MG63 (cell line): ENCODE measurements at regions not wholly inside any gene's neighbourhood (a gene's known extent, or its start where the extent isn't known, plus 50 kb on each side); places are given as distances from the start of the nearest gene placed in this dataset.
"Not testable (repeated sequence)": the region's sequence is repeated elsewhere in the genome, so short reads cannot be mapped to it uniquely, and the experiment has no call there.

Experiments
- DNase-seq: peaks from one replicate; pipeline ENCODE4 v3.0.0-alpha.2; 2020
- H3K27me3 ChIP-seq: fragments of 250-450 bp; sonication (Bioruptor Pico); 2 replicates; pipeline ENCODE4 v1.5.1; 2020; ENCODE audit warnings: mild to moderate bottlenecking, moderate library complexity
- H3K36me3 ChIP-seq: fragments of 250-450 bp; sonication (Bioruptor Pico); 2 replicates; pipeline ENCODE4 v1.5.1; 2020; ENCODE audit warnings: mild to moderate bottlenecking, moderate library complexity
- H3K4me3 ChIP-seq: fragments of 250-450 bp; sonication (Bioruptor Pico); 2 replicates; pipeline ENCODE4 v1.5.1; 2020; ENCODE audit warnings: mild to moderate bottlenecking, moderate library complexity
- H3K9me3 ChIP-seq: fragments of 250-450 bp; sonication (Bioruptor Pico); 2 replicates; pipeline ENCODE4 v1.5.1; 2020; ENCODE audit warnings: mild to moderate bottlenecking, moderate library complexity

DNA sequence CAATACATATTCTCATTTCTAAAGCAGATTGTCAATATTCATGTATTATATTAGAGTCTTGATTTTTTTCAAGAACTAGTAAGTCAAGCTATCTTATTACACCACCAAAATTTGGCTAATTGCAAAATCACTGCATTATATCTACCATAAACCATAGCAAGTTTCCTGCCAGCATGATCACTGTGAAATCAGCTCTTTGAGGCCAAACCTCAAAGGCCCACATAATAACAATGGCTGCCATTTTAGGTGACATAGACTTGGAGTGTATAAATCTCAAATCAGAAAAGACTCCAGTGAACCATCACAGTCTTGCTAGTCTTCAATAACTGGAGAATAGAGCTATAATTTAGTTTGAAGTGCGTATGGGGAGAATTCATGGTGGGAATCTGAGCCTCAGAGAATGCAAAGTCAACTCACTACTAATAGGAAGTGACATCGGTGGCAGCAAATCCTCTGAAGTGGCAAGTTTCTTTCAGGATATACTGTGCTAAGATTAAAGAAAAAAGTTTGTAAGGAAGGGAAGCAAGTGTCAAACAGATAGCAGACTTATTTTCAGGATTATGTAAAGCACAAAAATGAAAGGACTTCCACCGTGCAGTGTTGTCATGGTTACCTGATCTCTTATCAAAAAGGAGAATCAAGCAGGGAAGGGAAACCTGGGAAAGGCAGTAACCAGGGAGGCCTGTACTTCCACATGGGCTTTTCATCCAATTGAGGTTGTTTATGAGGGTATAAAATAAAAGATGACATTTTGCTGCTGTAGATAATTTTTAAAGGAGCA lies 117.4 kb upstream of the FNDC3A start:
- DNase-seq = no peak

GRCh38 chr13:48859272-48860105 lies 116.2 kb upstream of the FNDC3A start:
- DNase-seq = no peak
- H3K4me3 ChIP-seq = no peak overlapping the region
- no peaks in the 10 kb centered on the region for H3K36me3 ChIP-seq
- H3K9me3 ChIP-seq = no peaks in the 10 kb centered on the region
- H3K27me3 ChIP-seq = no peaks in the 10 kb centered on the region

More for the DNA sequence above, 117.4 kb upstream of the FNDC3A start:
- Histone ChIP-seq H3K9me3 (no peaks in the 10 kb centered on the region), H3K27me3 (no peaks in the 10 kb centered on the region), H3K4me3 (no peak overlapping the region), H3K36me3 (no peaks in the 10 kb centered on the region)

DNA sequence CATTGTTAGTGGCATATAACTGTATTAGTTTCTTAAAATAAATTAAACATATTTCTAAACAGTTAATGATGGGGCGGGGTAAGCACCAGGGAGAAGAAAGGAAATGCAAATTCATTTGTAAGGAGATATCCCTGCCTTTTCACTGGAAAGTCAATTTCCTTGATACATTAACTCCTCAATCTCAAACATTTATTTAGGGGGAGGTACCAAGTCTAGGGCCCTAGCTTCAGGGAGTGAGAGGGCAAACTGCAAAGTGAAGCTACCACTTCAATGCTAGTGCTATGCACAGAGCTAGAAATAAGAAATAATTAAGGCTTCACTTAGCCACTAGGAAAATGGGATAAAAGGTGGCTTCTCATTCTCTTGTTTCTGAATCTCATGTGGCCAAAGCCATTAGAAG lies 115.3 kb upstream of the FNDC3A start:
- no peak for DNase-seq
- no peaks in the 10 kb centered on the region for H3K9me3 ChIP-seq

GRCh38 chr13:48862572-48862971 lies 113.1 kb upstream of the FNDC3A start:
- Histone ChIP-seq H3K27me3 (no peaks in the 10 kb centered on the region), H3K9me3 (no peaks in the 10 kb centered on the region), H3K36me3 (no peaks in the 10 kb centered on the region), H3K4me3 (no peak overlapping the region)
- DNase-seq = no peak

More for the DNA sequence above, 115.3 kb upstream of the FNDC3A start:
- Histone ChIP-seq H3K36me3 (no peaks in the 10 kb centered on the region), H3K27me3 (no peaks in the 10 kb centered on the region), H3K4me3 (no peak overlapping the region)

DNA sequence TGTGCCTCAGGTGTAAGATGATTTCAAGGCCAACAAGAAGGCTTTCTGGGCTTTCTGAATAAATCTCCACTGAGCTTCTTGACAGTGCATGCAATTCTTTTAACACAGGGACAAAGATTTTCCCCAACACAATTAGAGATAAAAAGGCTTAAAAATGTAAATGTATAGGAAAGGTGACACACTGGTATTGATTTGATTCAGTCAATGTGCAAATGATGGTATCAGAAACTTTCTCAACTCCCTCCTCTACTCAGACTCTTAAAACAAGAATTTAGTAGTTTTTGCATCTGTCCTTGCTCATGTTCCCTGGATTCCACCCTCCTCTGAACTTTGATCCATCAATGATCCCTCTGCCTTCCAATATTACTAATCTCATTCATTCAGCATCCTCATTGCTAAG lies 111.6 kb upstream of the FNDC3A start:
- no peaks in the 10 kb centered on the region for H3K9me3 ChIP-seq
- no peaks in the 10 kb centered on the region for H3K36me3 ChIP-seq
- H3K27me3 ChIP-seq = no peaks in the 10 kb centered on the region
- H3K4me3 ChIP-seq = no peak overlapping the region
- no peak for DNase-seq

- no peak for DNase-seq
- Histone ChIP-seq H3K4me3 (no peak overlapping the region), H3K9me3 (no peaks in the 10 kb centered on the region), H3K36me3 (no peaks in the 10 kb centered on the region), H3K27me3 (no peaks in the 10 kb centered on the region)
Measured at GRCh38 chr13:48866249-48866648, 109.5 kb upstream of the FNDC3A start.

DNA sequence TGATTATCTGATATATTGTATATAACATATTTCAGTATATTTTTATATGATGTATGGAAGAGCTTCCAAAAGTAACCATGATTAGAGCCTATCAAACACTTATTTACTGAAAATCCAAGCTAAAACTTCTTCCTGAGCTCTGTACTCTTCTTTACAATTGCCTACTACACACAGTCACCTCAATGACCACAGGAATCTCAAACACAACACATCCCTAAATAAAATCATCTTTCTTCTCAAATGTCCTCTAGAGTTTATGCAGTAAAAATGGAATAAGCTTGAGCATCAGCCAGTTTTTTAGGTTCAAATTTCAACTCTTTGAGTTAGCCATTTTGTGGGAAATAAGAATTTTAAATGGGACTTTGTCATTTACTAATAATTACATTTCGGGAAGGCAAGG lies 102.6 kb upstream of the FNDC3A start:
- Histone ChIP-seq H3K4me3 (no peak overlapping the region), H3K36me3 (no peaks in the 10 kb centered on the region), H3K9me3 (no peaks in the 10 kb centered on the region), H3K27me3 (no peaks in the 10 kb centered on the region)
- no peak for DNase-seq

- Histone ChIP-seq H3K27me3 (no peaks in the 10 kb centered on the region), H3K4me3 (no peak overlapping the region), H3K9me3 (no peaks in the 10 kb centered on the region), H3K36me3 (no peaks in the 10 kb centered on the region)
- no peak for DNase-seq
Measured at GRCh38 chr13:48873587-48873986, 102.1 kb upstream of the FNDC3A start.

DNA sequence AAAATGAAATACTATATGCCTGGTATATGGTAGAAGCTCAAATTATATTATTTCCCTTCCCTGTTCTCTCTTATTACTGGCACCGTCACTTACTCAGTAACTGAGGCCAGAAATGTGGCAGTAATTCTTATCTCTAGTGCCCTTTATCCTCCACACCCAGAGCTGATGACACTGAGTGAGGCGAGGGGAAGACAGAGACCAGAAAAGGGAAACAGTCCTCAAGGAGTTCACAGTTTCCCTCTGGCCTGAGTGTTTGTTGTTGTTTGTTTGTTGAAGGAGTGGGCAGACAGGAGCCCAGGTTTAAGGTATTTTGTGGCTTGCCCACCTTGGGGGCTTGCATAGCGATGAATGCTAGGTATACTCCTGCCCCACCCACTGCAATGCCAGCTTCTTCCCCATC lies 101.5 kb upstream of the FNDC3A start:
- no peak overlapping the region for H3K4me3 ChIP-seq
- DNase-seq = no peak
- no peaks in the 10 kb centered on the region for H3K36me3 ChIP-seq
- no peaks in the 10 kb centered on the region for H3K9me3 ChIP-seq
- no peaks in the 10 kb centered on the region for H3K27me3 ChIP-seq

DNA sequence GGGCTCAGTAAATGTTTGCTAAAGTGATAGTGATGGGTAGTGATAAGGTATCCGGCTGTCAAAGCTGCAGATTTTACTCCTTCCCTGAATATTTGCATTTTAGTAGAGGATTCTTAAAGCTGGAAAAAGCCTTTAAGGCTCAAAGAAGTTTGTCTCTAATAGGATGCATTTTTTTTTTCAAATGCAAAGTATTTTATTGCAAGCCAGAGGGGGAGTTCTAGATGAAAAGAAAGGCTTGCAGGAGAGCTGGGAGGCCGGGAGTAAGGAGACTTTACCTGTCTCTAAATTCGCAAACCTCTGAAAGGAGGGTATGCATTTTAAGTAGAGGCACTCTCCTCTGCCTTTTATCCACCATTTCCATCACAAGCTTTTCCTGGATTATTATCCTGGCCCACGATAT lies 100.7 kb upstream of the FNDC3A start:
- H3K4me3 ChIP-seq = no peak overlapping the region
- no peaks in the 10 kb centered on the region for H3K9me3 ChIP-seq
- DNase-seq = no peak
- H3K27me3 ChIP-seq = no peaks in the 10 kb centered on the region
- no peaks in the 10 kb centered on the region for H3K36me3 ChIP-seq

GRCh38 chr13:48876289-48876688 lies 99.4 kb upstream of the FNDC3A start:
- DNase-seq = no peak
- H3K4me3 ChIP-seq = no peak overlapping the region
- H3K9me3 ChIP-seq = no peaks in the 10 kb centered on the region
- H3K36me3 ChIP-seq = no peaks in the 10 kb centered on the region
- no peaks in the 10 kb centered on the region for H3K27me3 ChIP-seq

GRCh38 chr13:48879432-48879831 lies 96.3 kb upstream of the FNDC3A start:
- Histone ChIP-seq H3K36me3 (no peaks in the 10 kb centered on the region), H3K9me3 (no peaks in the 10 kb centered on the region), H3K4me3 (no peak overlapping the region), H3K27me3 (no peaks in the 10 kb centered on the region)
- no peak for DNase-seq

GRCh38 chr13:48879854-48880253 lies 95.9 kb upstream of the FNDC3A start:
- DNase-seq = no peak
- Histone ChIP-seq H3K36me3 (no peaks in the 10 kb centered on the region), H3K9me3 (no peaks in the 10 kb centered on the region), H3K4me3 (no peak overlapping the region), H3K27me3 (no peaks in the 10 kb centered on the region)

DNA sequence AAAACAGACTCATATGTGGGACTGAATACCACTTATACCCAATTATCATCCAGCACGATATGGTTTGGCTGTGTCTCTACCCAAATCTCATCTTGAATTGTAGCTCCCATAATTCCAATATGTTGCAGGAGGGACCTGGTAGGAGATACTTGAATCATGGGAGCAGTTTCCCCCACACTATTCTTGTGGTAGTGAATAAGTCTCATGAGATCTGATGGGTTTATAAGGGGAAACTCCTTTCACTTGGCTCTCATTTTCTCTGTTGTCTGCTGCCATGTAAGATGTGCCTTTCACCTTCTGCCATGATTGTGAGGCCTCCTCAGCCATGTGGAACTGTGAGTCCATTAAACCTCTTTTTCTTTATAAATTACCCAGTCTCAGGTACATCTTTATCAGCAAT lies 91.9 kb upstream of the FNDC3A start:
- H3K36me3 ChIP-seq, H3K4me3 ChIP-seq, H3K27me3 ChIP-seq, H3K9me3 ChIP-seq, DNase-seq: not testable (repeated sequence)

- Histone ChIP-seq H3K4me3 (no peak overlapping the region), H3K27me3 (no peaks in the 10 kb centered on the region), H3K9me3 (no peaks in the 10 kb centered on the region), H3K36me3 (no peaks in the 10 kb centered on the region)
- DNase-seq = no peak
Measured at GRCh38 chr13:48885027-48885395, 90.7 kb upstream of the FNDC3A start.

GRCh38 chr13:48888613-48889012 lies 87.1 kb upstream of the FNDC3A start:
- H3K4me3 ChIP-seq = no peak overlapping the region
- DNase-seq = no peak

DNA sequence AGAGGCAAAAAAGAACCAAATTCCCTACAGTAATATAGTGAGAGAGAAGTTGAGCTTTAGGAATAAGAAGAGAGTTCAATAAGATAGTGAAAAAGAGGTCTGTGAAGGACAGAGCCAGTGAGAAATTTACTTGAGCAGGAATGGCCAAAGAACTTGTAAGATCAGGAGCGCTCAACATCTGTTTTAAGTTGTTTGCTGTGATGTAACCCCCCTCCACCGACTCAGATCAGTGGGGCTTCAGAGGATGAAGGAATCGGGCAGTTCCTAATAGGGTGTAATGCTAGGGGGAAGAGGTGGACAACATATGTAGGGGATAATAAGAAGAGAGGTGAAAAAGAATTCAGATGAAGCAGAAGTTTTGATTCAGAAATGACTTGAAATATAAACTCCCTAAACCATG lies 85.3 kb upstream of the FNDC3A start:
- Histone ChIP-seq H3K9me3 (no peaks in the 10 kb centered on the region), H3K4me3 (no peak overlapping the region), H3K27me3 (no peaks in the 10 kb centered on the region), H3K36me3 (no peaks in the 10 kb centered on the region)
- no peak for DNase-seq

More at GRCh38 chr13:48888613-48889012, 87.1 kb upstream of the FNDC3A start:
- no peaks in the 10 kb centered on the region for H3K36me3 ChIP-seq
- H3K9me3 ChIP-seq = no peaks in the 10 kb centered on the region
- H3K27me3 ChIP-seq = no peaks in the 10 kb centered on the region

DNA sequence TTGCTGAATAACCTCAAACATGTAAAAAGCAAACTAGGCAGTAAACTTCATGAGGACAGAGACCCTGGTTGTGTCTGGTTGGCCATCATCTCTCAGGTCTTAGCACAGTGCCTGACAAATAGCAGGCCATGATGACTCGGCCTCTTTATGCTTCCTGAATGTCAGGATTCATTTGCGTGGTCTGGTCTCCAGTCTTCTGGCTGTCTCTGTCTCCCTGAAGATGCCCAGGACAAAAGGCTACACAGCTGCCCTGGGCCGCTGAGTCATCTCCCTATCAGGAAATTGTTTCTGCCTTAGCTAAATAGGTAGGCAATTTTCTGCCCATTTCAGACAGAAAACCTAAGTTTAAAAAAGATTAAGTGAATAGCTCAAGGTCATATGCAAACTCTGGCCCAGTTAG lies 84.1 kb upstream of the FNDC3A start:
- peak; percentile 24 for DNase-seq
- H3K4me3 ChIP-seq = no peak overlapping the region
- no peaks in the 10 kb centered on the region for H3K27me3 ChIP-seq
- H3K36me3 ChIP-seq = no peaks in the 10 kb centered on the region
- H3K9me3 ChIP-seq = no peaks in the 10 kb centered on the region
